Neural cell (in vitro differentiated cells): ENCODE measurements at regions not wholly inside any gene's neighbourhood (a gene's known extent, or its start where the extent isn't known, plus 50 kb on each side); places are given as distances from the start of the nearest gene placed in this dataset.

Source experiments
- H2AFZ ChIP-seq: fragments of 200-600, 300-800 bp; sonication (generic), shearing (Covaris generic); 2 replicates; pipeline ENCODE4 v1.6.0; 2014; ENCODE audit warnings: low read depth, mild to moderate bottlenecking, antibody characterized with exemption, low read length, moderate library complexity
- H3F3A ChIP-seq: fragments of 200-600 bp; shearing (Covaris generic); 2 replicates; pipeline ENCODE4 v1.6.1; 2016; ENCODE audit warnings: mild to moderate bottlenecking, moderate library complexity, mixed read lengths, antibody characterized with exemption, low read length; ENCODE audit not compliant: insufficient read depth, poor library complexity, severe bottlenecking
- H3K27ac ChIP-seq: fragments of 200-600, 300-800 bp; sonication (generic), shearing (Covaris generic); 2 replicates; pipeline ENCODE4 v1.5.1; 2014; ENCODE audit warnings: mild to moderate bottlenecking, low read length, moderate library complexity
- H3K27me3 ChIP-seq: fragments of 300-800, 200-600 bp; sonication (generic), shearing (Covaris generic); 2 replicates; pipeline ENCODE4 v1.6.0; 2014; ENCODE audit warnings: mild to moderate bottlenecking, low read depth, low read length, moderate library complexity; ENCODE audit not compliant: insufficient read depth
- H3K36me3 ChIP-seq: fragments of 300-800, 200-600 bp; sonication (generic), shearing (Covaris generic); 2 replicates; pipeline ENCODE4 v1.5.1; 2014; ENCODE audit warnings: mild to moderate bottlenecking, antibody characterized with exemption, low read length, moderate library complexity; ENCODE audit not compliant: insufficient read depth
- H3K4me2 ChIP-seq: fragments of 300-800, 200-600 bp; sonication (generic), shearing (Covaris generic); 2 replicates; pipeline ENCODE4 v1.6.0; 2014; ENCODE audit warnings: mild to moderate bottlenecking, low read length
- H3K4me3 ChIP-seq: fragments of 300-800, 200-600 bp; sonication (generic), shearing (Covaris generic); 2 replicates; pipeline ENCODE4 v1.5.1; 2014; ENCODE audit warnings: mild to moderate bottlenecking, low read length, moderate library complexity
- H3K79me2 ChIP-seq: fragments of 200-600 bp; shearing (Covaris generic); replicated peaks from 2 replicates; pipeline ENCODE4 v1.6.0; 2014; ENCODE audit warnings: mild to moderate bottlenecking, low read length, moderate library complexity; ENCODE audit not compliant: insufficient read depth
- H3K9ac ChIP-seq: fragments of 300-800, 200-600 bp; sonication (generic), shearing (Covaris generic); 2 replicates; pipeline ENCODE4 v1.6.1; 2016; ENCODE audit warnings: mild to moderate bottlenecking, low read length, mixed read lengths
- H3K9me2 ChIP-seq: fragments of 200-600 bp; shearing (Covaris generic); 2 replicates; pipeline ENCODE4 v1.6.1; 2016; ENCODE audit warnings: mild to moderate bottlenecking, low read length, mixed read lengths; ENCODE audit not compliant: insufficient read depth
- H3K9me3 ChIP-seq: fragments of 200-600, 300-800 bp; sonication (generic), shearing (Covaris generic); 2 replicates; pipeline ENCODE4 v1.6.1; 2016; ENCODE audit warnings: mild to moderate bottlenecking, mixed run types, low read length, moderate library complexity, mixed read lengths
- H4K20me1 ChIP-seq: fragments of 200-600 bp; shearing (Covaris generic); 2 replicates; pipeline ENCODE4 v1.6.1; 2016; ENCODE audit warnings: mild to moderate bottlenecking, mixed run types; ENCODE audit not compliant: insufficient read depth
- CTCF ChIP-seq: fragments of 450-650 bp; IDR thresholded peaks from 2 replicates; pipeline ENCODE4 v1.5.1; 2014; ENCODE audit warnings: antibody characterized with exemption, mild to moderate bottlenecking, moderate library complexity; ENCODE audit not compliant: poor library complexity, severe bottlenecking
- EP300 ChIP-seq: fragments of 450-650 bp; conservative IDR thresholded peaks from 2 replicates; pipeline ENCODE4 v1.6.1; 2014; ENCODE audit warnings: antibody characterized with exemption, mild to moderate bottlenecking, moderate library complexity; ENCODE audit not compliant: poor library complexity, severe bottlenecking
- EZH2 ChIP-seq: fragments of 200-600, 300-800 bp; shearing (Covaris generic), sonication (generic); IDR thresholded peaks from 2 replicates; pipeline ENCODE4 v1.6.1; 2014; ENCODE audit warnings: antibody characterized with exemption, low read length, borderline replicate concordance, mild to moderate bottlenecking; ENCODE audit not compliant: insufficient read depth, poor library complexity, severe bottlenecking
- MXI1 ChIP-seq: fragments of 450-650 bp; conservative IDR thresholded peaks from 2 replicates; pipeline ENCODE4 v1.6.1; 2014; ENCODE audit warnings: antibody characterized with exemption, mild to moderate bottlenecking; ENCODE audit not compliant: poor library complexity, severe bottlenecking
- POLR2AphosphoS5 ChIP-seq: IDR thresholded peaks from 2 replicates; pipeline ENCODE4 v1.6.1; 2012
- RAD21 ChIP-seq: fragments of 450-650 bp; conservative IDR thresholded peaks from 2 replicates; pipeline ENCODE4 v1.6.1; 2014; ENCODE audit warnings: antibody characterized with exemption, mild to moderate bottlenecking, moderate library complexity
- REST ChIP-seq: IDR thresholded peaks from 2 replicates; pipeline ENCODE4 v1.6.1; 2012; ENCODE audit warnings: borderline replicate concordance
- SMC3 ChIP-seq: fragments of 450-650 bp; conservative IDR thresholded peaks from 2 replicates; pipeline ENCODE4 v1.6.1; 2014; ENCODE audit warnings: antibody characterized with exemption, mild to moderate bottlenecking, moderate library complexity; ENCODE audit not compliant: poor library complexity
- TAF1 ChIP-seq: IDR thresholded peaks from 2 replicates; pipeline ENCODE4 v1.6.1; 2012; ENCODE audit warnings: low read depth

DNA sequence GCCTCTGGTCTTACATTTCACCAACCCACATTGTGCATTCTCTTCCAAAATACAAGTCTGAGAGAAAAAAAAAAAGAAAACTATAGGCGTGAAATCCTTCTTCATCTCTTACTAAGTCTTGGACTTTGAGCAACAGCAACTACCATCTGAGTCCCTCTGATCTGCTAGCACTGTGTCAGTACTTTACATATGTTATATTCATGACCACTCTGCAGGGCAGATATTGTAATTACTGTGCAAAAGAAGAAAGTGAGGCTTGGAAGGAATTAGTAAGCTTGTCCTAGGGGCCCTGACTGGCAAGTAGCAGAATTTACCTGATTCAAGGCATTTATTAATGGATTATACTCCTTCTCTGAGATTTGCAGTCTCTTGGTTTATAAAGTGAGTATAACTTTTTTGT, 52.7 kb upstream of the EED start:
- no peaks in the 10 kb centered on the region for H3K9me2 ChIP-seq
- no peaks in the 10 kb centered on the region for H3F3A ChIP-seq
- H2AFZ ChIP-seq = no peak overlapping the region
- TF ChIP-seq MXI1 (no peak), RAD21 (no peak), TAF1 (no peak), EZH2 (no peak), REST (no peak), CTCF (no peak), SMC3 (no peak), EP300 (no peak), POLR2AphosphoS5 (no peak)
- no peaks in the 10 kb centered on the region for H3K79me2 ChIP-seq
- no peaks in the 10 kb centered on the region for H3K9me3 ChIP-seq
- no peaks in the 10 kb centered on the region for H3K27me3 ChIP-seq
- no peak overlapping the region for H3K27ac ChIP-seq
- H4K20me1 ChIP-seq = no peaks in the 10 kb centered on the region
- H3K9ac ChIP-seq = no peak overlapping the region
- H3K4me2 ChIP-seq = no peak overlapping the region
- H3K36me3 ChIP-seq = no peaks in the 10 kb centered on the region
- no peak overlapping the region for H3K4me3 ChIP-seq

- Histone ChIP-seq H3K79me2 (no peaks in the 10 kb centered on the region), H3K4me3 (no peak overlapping the region), H2AFZ (no peak overlapping the region), H3K36me3 (no peaks in the 10 kb centered on the region), H3K9me3 (no peaks in the 10 kb centered on the region), H3F3A (no peaks in the 10 kb centered on the region), H3K27ac (no peak overlapping the region), H3K4me2 (no peak overlapping the region), H3K27me3 (no peaks in the 10 kb centered on the region), H3K9me2 (no peaks in the 10 kb centered on the region), H3K9ac (no peak overlapping the region), H4K20me1 (no peaks in the 10 kb centered on the region)
- no peak for TF ChIP-seq SMC3
- TF ChIP-seq CTCF = no peak
- TF ChIP-seq EZH2 = no peak
- TF ChIP-seq RAD21 = no peak
- TF ChIP-seq POLR2AphosphoS5 = no peak
- no peak for TF ChIP-seq REST
- TF ChIP-seq TAF1 = no peak
- TF ChIP-seq EP300 = no peak
- no peak for TF ChIP-seq MXI1
Observed at GRCh38 chr11:86187027-86187426, 57.5 kb upstream of the EED start.
